Muscle of leg (tissue), 3 donors: ENCODE measurements at regions not wholly inside any gene's neighbourhood (a gene's known extent, or its start where the extent isn't known, plus 50 kb on each side); places are given as distances from the start of the nearest gene placed in this dataset.
"Not testable (repeated sequence)": the region's sequence is repeated elsewhere in the genome, so short reads cannot be mapped to it uniquely, and the experiment has no call there.

Experiments used
- DNase-seq: peaks from one replicate; pipeline ENCODE4 v3.0.0; 2013
- H3K27ac ChIP-seq: one replicate; pipeline ENCODE4 v1.5.1; 2013; ENCODE audit warnings: mild to moderate bottlenecking, low read length, control low read depth
- H3K27me3 ChIP-seq: one replicate; pipeline ENCODE4 v1.6.1; 2013; ENCODE audit warnings: low read length; ENCODE audit not compliant: control insufficient read depth, insufficient read depth
- H3K36me3 ChIP-seq: one replicate; pipeline ENCODE4 v1.6.1; 2013; ENCODE audit warnings: low read length; ENCODE audit not compliant: control insufficient read depth, insufficient read depth
- H3K4me1 ChIP-seq: one replicate; pipeline ENCODE4 v1.6.1; 2013; ENCODE audit warnings: low read length; ENCODE audit not compliant: control insufficient read depth, insufficient read depth
- H3K4me3 ChIP-seq: one replicate; pipeline ENCODE4 v1.5.1; 2013; ENCODE audit warnings: low read length, control low read depth
- H3K9me3 ChIP-seq: replicated peaks from 2 replicates; pipeline ENCODE4 v1.6.1; 2013; ENCODE audit warnings: low read depth, low read length; ENCODE audit not compliant: control insufficient read depth
- WGBS: methylation state at CpG from one replicate; pipeline ENCODE4 v1.1.5; 2013; ENCODE audit warnings: missing lambda C conversion rate; ENCODE audit not compliant: insufficient coverage; 5-methylcytosine and 5-hydroxymethylcytosine counted together

DNA sequence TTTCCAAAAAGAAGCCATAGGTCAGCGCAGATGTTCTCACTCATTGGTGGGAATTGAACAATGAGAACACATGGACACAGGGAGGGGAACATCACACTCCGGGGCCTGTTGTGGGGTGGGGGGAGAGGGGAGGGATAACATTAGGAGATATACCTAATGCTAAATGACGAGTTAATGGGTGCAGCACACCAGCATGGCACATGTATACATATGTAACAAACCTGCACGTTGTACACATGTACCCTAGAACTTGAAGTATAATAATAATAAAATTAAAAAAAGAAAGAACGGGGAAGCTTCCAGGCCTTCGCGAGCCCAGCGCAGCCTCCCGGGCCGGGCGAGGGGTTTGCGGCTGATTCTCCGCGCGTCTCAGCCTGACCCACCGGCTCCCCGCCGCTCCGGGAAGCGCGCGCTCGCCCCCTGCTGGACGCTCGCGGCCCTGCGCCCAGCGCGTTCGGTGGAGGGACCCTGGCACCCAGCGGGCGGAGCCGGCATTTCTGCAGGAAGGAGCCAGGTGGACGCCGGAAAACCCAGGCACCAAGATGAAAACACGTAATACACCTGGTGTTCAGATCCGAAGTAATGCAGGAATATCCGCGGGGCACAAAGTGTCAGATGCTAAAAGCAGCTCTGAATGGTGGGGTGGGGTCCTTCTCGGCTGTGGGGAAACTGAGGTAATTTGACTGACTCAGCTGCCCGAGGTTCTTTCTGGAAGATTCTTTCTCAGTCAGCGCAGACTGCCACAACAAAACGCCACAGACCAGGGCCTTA, 67.1 kb upstream of the PPP1R26 start:
- 8% methylated on average over 39 of the region's 43 CpGs for WGBS
- peaks cover 11% of the 10 kb centered on the region for H3K27me3 ChIP-seq
- peak; percentile 67 for DNase-seq
- not testable (repeated sequence) for H3K4me1 ChIP-seq, H3K27ac ChIP-seq, H3K36me3 ChIP-seq, H3K9me3 ChIP-seq, H3K4me3 ChIP-seq

DNA sequence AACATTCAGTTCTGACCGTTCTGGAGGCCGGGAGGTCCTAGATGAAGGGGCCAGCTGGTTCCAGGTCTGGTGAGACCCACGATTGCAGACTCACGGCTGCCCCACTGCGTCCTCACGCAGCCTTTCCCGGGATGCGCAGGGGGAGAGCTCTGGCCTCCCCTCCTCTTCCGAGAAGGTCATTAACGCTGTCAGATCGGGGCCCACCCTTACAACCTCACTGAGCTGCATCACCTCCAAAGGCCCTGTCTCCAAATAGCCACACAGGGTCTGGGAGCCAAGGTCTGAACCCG, 66.6 kb upstream of the PPP1R26 start:
- H3K4me3 ChIP-seq: no peak overlapping the region
- H3K9me3 ChIP-seq: no peaks in the 10 kb centered on the region
- H3K4me1 ChIP-seq: no peaks in the 10 kb centered on the region
- H3K36me3 ChIP-seq: no peaks in the 10 kb centered on the region
- H3K27ac ChIP-seq: no peak overlapping the region
- peaks cover 15% of the 10 kb centered on the region for H3K27me3 ChIP-seq
- 76% methylated on average over 11 of the region's 12 CpGs for WGBS
- DNase-seq: no peak

DNA sequence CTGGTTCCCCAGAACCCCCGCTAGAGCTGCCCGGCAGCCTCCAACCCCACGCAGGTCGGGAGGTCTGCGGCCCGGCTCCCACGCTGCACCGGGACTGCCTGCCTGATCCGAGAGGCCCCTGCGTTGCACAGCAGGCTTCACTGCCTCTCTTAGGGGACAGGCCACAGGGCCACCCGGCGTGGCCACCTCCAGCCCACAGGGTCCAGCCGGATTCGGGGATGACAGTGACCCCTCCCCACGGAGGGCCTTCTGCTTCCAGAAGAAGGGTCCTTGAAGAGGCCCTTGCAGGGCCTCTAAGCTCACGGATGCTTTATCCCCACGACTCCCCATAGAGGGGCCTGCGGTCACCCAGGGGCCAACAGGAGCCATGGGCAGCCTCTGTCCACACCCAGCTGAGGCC, 66.1 kb upstream of the PPP1R26 start:
- H3K9me3 ChIP-seq: no peaks in the 10 kb centered on the region
- H3K4me1 ChIP-seq: no peaks in the 10 kb centered on the region
- no peak overlapping the region for H3K4me3 ChIP-seq
- WGBS: 85% methylated on average over 18 of the region's 18 CpGs
- no peak overlapping the region for H3K27ac ChIP-seq
- H3K27me3 ChIP-seq: peaks cover 18% of the 10 kb centered on the region
- DNase-seq: no peak
- H3K36me3 ChIP-seq: no peaks in the 10 kb centered on the region

GRCh38 chr9:135414293-135414692, 65.3 kb upstream of the PPP1R26 start:
- Histone ChIP-seq H3K36me3 (no peaks in the 10 kb centered on the region), H3K4me1 (no peaks in the 10 kb centered on the region), H3K27me3 (peaks cover 18% of the 10 kb centered on the region), H3K9me3 (no peaks in the 10 kb centered on the region), H3K4me3 (no peak overlapping the region), H3K27ac (no peak overlapping the region)
- 49% methylated on average over 5 of the region's 13 CpGs for WGBS
- no peak for DNase-seq

DNA sequence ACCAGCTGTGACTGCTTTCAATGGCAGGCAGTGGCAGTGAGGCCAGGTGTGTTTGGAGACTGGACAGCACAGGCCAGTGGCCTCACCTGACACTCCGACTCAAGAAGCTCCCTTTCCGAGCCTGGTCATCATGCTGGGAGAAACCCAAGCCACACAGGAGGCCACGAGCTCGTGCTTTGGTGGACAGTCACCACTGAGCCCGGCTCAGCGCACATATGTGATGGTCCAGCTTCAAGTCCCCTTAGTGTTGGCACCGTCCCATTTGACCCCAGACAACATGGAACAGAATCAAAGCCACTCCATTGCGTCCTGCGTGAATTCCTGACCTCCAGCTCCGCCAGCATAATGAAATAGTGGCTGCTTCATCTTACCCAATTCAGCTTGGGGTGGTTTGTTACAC, 64.0 kb upstream of the PPP1R26 start:
- 90% methylated on average over 9 of the region's 10 CpGs for WGBS

GRCh38 chr9:135416664-135417290, 62.8 kb upstream of the PPP1R26 start:
- H3K36me3 ChIP-seq: no peaks in the 10 kb centered on the region
- H3K27me3 ChIP-seq: peaks cover 11% of the 10 kb centered on the region
- 57% methylated on average over 5 of the region's 10 CpGs for WGBS
- no peak overlapping the region for H3K27ac ChIP-seq
- no peaks in the 10 kb centered on the region for H3K4me1 ChIP-seq
- no peak for DNase-seq
- no peaks in the 10 kb centered on the region for H3K9me3 ChIP-seq
- H3K4me3 ChIP-seq: no peak overlapping the region

More for the DNA sequence above, 64.0 kb upstream of the PPP1R26 start:
- no peaks in the 10 kb centered on the region for H3K9me3 ChIP-seq
- DNase-seq: no peak
- no peaks in the 10 kb centered on the region for H3K36me3 ChIP-seq
- H3K27ac ChIP-seq: no peak overlapping the region
- no peaks in the 10 kb centered on the region for H3K4me1 ChIP-seq
- peaks cover 16% of the 10 kb centered on the region for H3K27me3 ChIP-seq
- no peak overlapping the region for H3K4me3 ChIP-seq

DNA sequence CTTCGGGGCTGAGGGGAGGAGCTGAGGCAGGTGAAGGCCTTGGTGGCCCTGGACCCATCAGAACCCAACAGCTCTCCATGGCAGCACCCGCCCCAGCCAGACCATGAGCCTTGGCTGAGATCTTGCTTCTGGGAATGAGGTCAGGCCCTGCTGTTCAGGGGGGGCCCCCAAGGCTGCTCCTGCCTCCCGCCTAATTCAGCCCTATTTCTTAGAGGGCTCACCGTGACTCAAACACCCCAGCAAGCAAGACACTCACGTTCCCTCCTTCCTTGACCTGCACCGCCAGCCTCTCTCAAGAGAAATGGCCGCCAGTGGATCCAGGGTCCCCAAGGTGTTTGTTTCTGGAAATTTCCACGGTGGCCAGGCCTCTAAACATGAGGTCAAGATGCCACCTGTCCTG, 61.4 kb upstream of the PPP1R26 start:
- no peak for DNase-seq
- Histone ChIP-seq H3K36me3 (no peaks in the 10 kb centered on the region), H3K27me3 (peaks cover 9% of the 10 kb centered on the region), H3K4me1 (no peaks in the 10 kb centered on the region), H3K9me3 (no peaks in the 10 kb centered on the region), H3K4me3 (no peak overlapping the region), H3K27ac (no peak overlapping the region)
- 79% methylated on average over 8 of the region's 8 CpGs for WGBS

GRCh38 chr9:135419106-135419505, 60.5 kb upstream of the PPP1R26 start:
- DNase-seq: no peak
- H3K4me1 ChIP-seq: no peaks in the 10 kb centered on the region
- H3K27ac ChIP-seq: no peak overlapping the region
- H3K9me3 ChIP-seq: no peaks in the 10 kb centered on the region
- no peaks in the 10 kb centered on the region for H3K36me3 ChIP-seq
- H3K4me3 ChIP-seq: no peak overlapping the region
- 30% methylated on average over 2 of the region's 3 CpGs for WGBS
- H3K27me3 ChIP-seq: peaks cover 9% of the 10 kb centered on the region

- Histone ChIP-seq H3K27me3 (peaks cover 7% of the 10 kb centered on the region), H3K27ac (no peak overlapping the region), H3K4me1 (no peaks in the 10 kb centered on the region), H3K4me3 (no peak overlapping the region), H3K9me3 (no peaks in the 10 kb centered on the region), H3K36me3 (no peaks in the 10 kb centered on the region)
- no peak for DNase-seq
- 64% methylated on average over 5 of the region's 15 CpGs for WGBS
Observed at GRCh38 chr9:135422341-135422944, 57.1 kb upstream of the PPP1R26 start.

DNA sequence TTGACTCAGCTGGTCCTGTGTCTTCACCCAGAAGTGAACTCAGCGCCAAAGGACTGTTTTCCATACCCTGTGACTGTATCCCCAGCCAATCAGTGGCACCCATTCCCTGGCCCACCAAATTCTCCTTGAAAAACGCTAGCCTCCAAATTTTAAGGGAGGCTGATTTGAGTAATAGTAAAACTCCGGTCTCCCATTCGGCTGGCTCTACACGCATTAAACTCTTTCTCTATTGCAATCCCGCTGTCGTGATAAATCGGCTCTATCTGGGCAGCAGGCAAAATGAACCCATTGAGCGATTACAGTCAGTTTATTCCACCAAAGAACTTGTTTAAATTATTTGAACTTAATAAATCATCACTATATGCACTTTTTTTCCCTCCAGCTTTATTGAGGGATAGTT, 55.9 kb upstream of the PPP1R26 start:
- no peak overlapping the region for H3K4me3 ChIP-seq
- no peaks in the 10 kb centered on the region for H3K27me3 ChIP-seq
- 81% methylated on average over 3 of the region's 9 CpGs for WGBS
- no peaks in the 10 kb centered on the region for H3K9me3 ChIP-seq
- no peaks in the 10 kb centered on the region for H3K36me3 ChIP-seq
- no peak for DNase-seq
- no peaks in the 10 kb centered on the region for H3K4me1 ChIP-seq
- H3K27ac ChIP-seq: no peak overlapping the region
